GM12878 (cell line): ENCODE measurements at regions not wholly inside any gene's neighbourhood (a gene's known extent, or its start where the extent isn't known, plus 50 kb on each side); places are given as distances from the start of the nearest gene placed in this dataset.

ENCODE experiments used
- ATAC-seq: fragments of 200-7000 bp; cut with Tn5 transposase; 3 replicates; pipeline ENCODE4 v1.9.1; 2020; ENCODE audit warnings: mild to moderate bottlenecking, moderate library complexity
- BruUV-seq: library from RNA; stranded (reverse); fragments of 400-500 nt; replicated peaks from 2 replicates; lab custom pipeline; 2021; lab: Mats Ljungman, UMichigan
- CTCF ChIA-PET: fragments of 300-600 bp; sonication (Branson Sonifier 250); formaldehyde crosslinking; extraction: SDS; loops from one replicate; lab custom pipeline; 2021; ENCODE audit warnings: inconsistent platforms; lab: Yijun Ruan, JAX
- POLR2A ChIA-PET: fragments of 350-600 bp; formaldehyde crosslinking; extraction: SDS; loops from one replicate; lab custom pipeline; 2021; ENCODE audit warnings: inconsistent platforms; lab: Charles Lee
- RAD21 ChIA-PET: fragments of 300-600 bp; sonication (Branson Sonifier 250); formaldehyde crosslinking; loops from one replicate; lab custom pipeline; 2023; ENCODE audit warnings: antibody characterized with exemption; ENCODE audit not compliant: unreplicated experiment; lab: Charles Lee
- SMC1A ChIA-PET: fragments of 300-600 bp; sonication (Branson Sonifier 250); formaldehyde crosslinking; loops from one replicate; lab custom pipeline; 2023; ENCODE audit not compliant: unreplicated experiment, uncharacterized antibody; lab: Charles Lee
- DNase-seq: peaks from one replicate; pipeline ENCODE4 v3.0.0-alpha.2; 2011; ENCODE audit warnings: low read depth, low spot score
- FAIRE-seq: peaks from 3 replicates; lab custom pipeline; 2011; peaks lifted over from hg19 to GRCh38; lab: Jason Lieb, UNC
- H2AFZ ChIP-seq: 2 replicates; pipeline ENCODE4 v1.6.0; 2011; ENCODE audit warnings: low read depth, low read length, control low read depth; ENCODE audit not compliant: control insufficient read depth
- H3K27ac ChIP-seq: 2 replicates; pipeline ENCODE4 v1.5.1; 2011; ENCODE audit warnings: control low read depth; ENCODE audit not compliant: control insufficient read depth, insufficient read depth
- H3K27me3 ChIP-seq, 2 experiments: replicated peaks in 1 of 2; 2 replicates each; pipeline versions ENCODE4 v1.6.0 to v1.6.1; 2011; ENCODE audit warnings: low read length in 1 of 2; ENCODE audit not compliant: control insufficient read depth in 2 of 2, insufficient read depth in 2 of 2
- H3K36me3 ChIP-seq, 2 experiments: 2 replicates each; pipeline ENCODE4 v1.5.1; 2011; ENCODE audit warnings: low read length in 1 of 2; ENCODE audit not compliant: control insufficient read depth in 2 of 2, insufficient read depth in 2 of 2
- H3K4me1 ChIP-seq: 2 replicates; pipeline ENCODE4 v1.6.1; 2011; ENCODE audit warnings: mild to moderate bottlenecking, low read length, moderate library complexity, mixed read lengths; ENCODE audit not compliant: control insufficient read depth, insufficient read depth
- H3K4me2 ChIP-seq: 2 replicates; pipeline ENCODE4 v1.6.0; 2011; ENCODE audit warnings: control low read depth; ENCODE audit not compliant: control insufficient read depth, insufficient read depth
- H3K4me3 ChIP-seq: fragments of 200-600 bp; sonication (generic); 2 replicates; pipeline ENCODE4 v1.5.1; 2016
- H3K79me2 ChIP-seq: 2 replicates; pipeline ENCODE4 v1.6.0; 2011; ENCODE audit warnings: low read length; ENCODE audit not compliant: control insufficient read depth, insufficient read depth
- H3K9ac ChIP-seq: 2 replicates; pipeline ENCODE4 v1.8.0; 2011; ENCODE audit warnings: low read length, control low read depth, mixed read lengths; ENCODE audit not compliant: control insufficient read depth, insufficient read depth
- H3K9me3 ChIP-seq: replicated peaks from 3 replicates; pipeline ENCODE4 v1.5.1; 2011; ENCODE audit warnings: mild to moderate bottlenecking, low read length; ENCODE audit not compliant: control insufficient read depth, insufficient read depth
- H4K20me1 ChIP-seq: 2 replicates; pipeline ENCODE4 v1.6.0; 2011; ENCODE audit not compliant: control insufficient read depth, insufficient read depth
- ATF3 ChIP-seq: IDR thresholded peaks from 2 replicates; pipeline ENCODE4 v1.6.1; 2011; ENCODE audit warnings: low read depth, mild to moderate bottlenecking, low read length, moderate library complexity, borderline replicate concordance; ENCODE audit errors: extremely low read depth
- BMI1 ChIP-seq: fragments of 450-650 bp; IDR thresholded peaks from 2 replicates; pipeline ENCODE4 v1.6.1; 2016; ENCODE audit warnings: mild to moderate bottlenecking, moderate library complexity, borderline replicate concordance
- CREM ChIP-seq: IDR thresholded peaks from 2 replicates; pipeline ENCODE4 v1.6.1; 2014; ENCODE audit warnings: antibody characterized with exemption, low read depth
- HDAC6 ChIP-seq: fragments of 200-600 bp; sonication (generic); IDR thresholded peaks from one replicate; pipeline ENCODE4 v1.8.0; 2017; ENCODE audit warnings: antibody characterized with exemption; ENCODE audit not compliant: unreplicated experiment
- IKZF1 ChIP-seq: fragments of 450-650 bp; conservative IDR thresholded peaks from 2 replicates; pipeline ENCODE4 v1.6.1; 2017; ENCODE audit warnings: antibody characterized with exemption, mild to moderate bottlenecking
- JUNB ChIP-seq: IDR thresholded peaks from 2 replicates; pipeline ENCODE4 v1.6.1; 2016; ENCODE audit warnings: antibody characterized with exemption, mild to moderate bottlenecking
- LARP7 ChIP-seq: fragments of 450-650 bp; IDR thresholded peaks from 2 replicates; pipeline ENCODE4 v1.6.1; 2017; ENCODE audit warnings: mild to moderate bottlenecking
- MLLT1 ChIP-seq: fragments of 450-650 bp; IDR thresholded peaks from 2 replicates; pipeline ENCODE4 v1.6.1; 2016; ENCODE audit warnings: mild to moderate bottlenecking
- NFYA ChIP-seq: IDR thresholded peaks from 2 replicates; pipeline ENCODE4 v1.6.1; 2011; ENCODE audit warnings: low read depth, mild to moderate bottlenecking, low read length, improper control_type of control experiment, borderline replicate concordance
- NRF1 ChIP-seq: conservative IDR thresholded peaks from 2 replicates; pipeline ENCODE4 v1.6.1; 2011; ENCODE audit warnings: mild to moderate bottlenecking, low read depth, low read length, improper control_type of control experiment
- USF2 ChIP-seq: IDR thresholded peaks from 2 replicates; pipeline ENCODE4 v1.6.1; 2011; ENCODE audit warnings: low read depth, low read length, improper control_type of control experiment, borderline replicate concordance
- YBX1 ChIP-seq: fragments of 450-650 bp; IDR thresholded peaks from 2 replicates; pipeline ENCODE4 v1.6.1; 2016; ENCODE audit warnings: antibody characterized with exemption
- ZNF217 ChIP-seq: fragments of 450-650 bp; IDR thresholded peaks from 2 replicates; pipeline ENCODE4 v1.6.1; 2017; ENCODE audit warnings: antibody characterized with exemption, mild to moderate bottlenecking
- WGBS: methylation state at CpG from one replicate; pipeline ENCODE4 v1.1.6; 2016; ENCODE audit warnings: low lambda C conversion rate; ENCODE audit not compliant: insufficient replicate concordance, insufficient coverage; ENCODE audit errors: missing lambda C conversion rate; 5-methylcytosine and 5-hydroxymethylcytosine counted together
- in situ Hi-C: fragments of 300-500 bp; cut with MboI; formaldehyde crosslinking; loops from 9 replicates; pipeline ENCODE4 v1.14.3; 2018; ENCODE audit warnings: mixed read lengths
- intact Hi-C: fragments of 100-400 bp; cut with micrococcal nuclease; formaldehyde crosslinking; loops from one replicate; pipeline ENCODE4 v1.14.2; 2022; ENCODE audit not compliant: unreplicated experiment
- TF ChIP-seq, protein P1 (sequence below): fragments of 450-650 bp; IDR thresholded peaks from 2 replicates; pipeline ENCODE4 v1.6.1; 2017; ENCODE audit warnings: mild to moderate bottlenecking
- TF ChIP-seq, protein P2 (sequence below): IDR thresholded peaks from 2 replicates; pipeline ENCODE4 v1.6.1; 2012; ENCODE audit warnings: mild to moderate bottlenecking, low read depth, low read length

GRCh38 chr6:100998111-100998510, 117.0 kb upstream of the ASCC3 start:
- no peaks in the 10 kb centered on the region for H3K4me1 ChIP-seq
- RAD21 ChIA-PET = no interaction called here
- 3% methylated on average over 3 of the region's 3 CpGs for WGBS
- TF ChIP-seq NRF1 (no peak), JUNB (no peak), ATF3 (no peak), BMI1 (no peak), ZNF217 (no peak), CREM (no peak), NFYA (no peak), MLLT1 (no peak), HDAC6 (no peak), IKZF1 (no peak), LARP7 (no peak), USF2 (no peak), YBX1 (no peak)
- TF ChIP-seq, protein P1, sequence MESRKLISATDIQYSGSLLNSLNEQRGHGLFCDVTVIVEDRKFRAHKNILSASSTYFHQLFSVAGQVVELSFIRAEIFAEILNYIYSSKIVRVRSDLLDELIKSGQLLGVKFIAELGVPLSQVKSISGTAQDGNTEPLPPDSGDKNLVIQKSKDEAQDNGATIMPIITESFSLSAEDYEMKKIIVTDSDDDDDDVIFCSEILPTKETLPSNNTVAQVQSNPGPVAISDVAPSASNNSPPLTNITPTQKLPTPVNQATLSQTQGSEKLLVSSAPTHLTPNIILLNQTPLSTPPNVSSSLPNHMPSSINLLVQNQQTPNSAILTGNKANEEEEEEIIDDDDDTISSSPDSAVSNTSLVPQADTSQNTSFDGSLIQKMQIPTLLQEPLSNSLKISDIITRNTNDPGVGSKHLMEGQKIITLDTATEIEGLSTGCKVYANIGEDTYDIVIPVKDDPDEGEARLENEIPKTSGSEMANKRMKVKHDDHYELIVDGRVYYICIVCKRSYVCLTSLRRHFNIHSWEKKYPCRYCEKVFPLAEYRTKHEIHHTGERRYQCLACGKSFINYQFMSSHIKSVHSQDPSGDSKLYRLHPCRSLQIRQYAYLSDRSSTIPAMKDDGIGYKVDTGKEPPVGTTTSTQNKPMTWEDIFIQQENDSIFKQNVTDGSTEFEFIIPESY = no peak
- TF ChIP-seq, protein P2, sequence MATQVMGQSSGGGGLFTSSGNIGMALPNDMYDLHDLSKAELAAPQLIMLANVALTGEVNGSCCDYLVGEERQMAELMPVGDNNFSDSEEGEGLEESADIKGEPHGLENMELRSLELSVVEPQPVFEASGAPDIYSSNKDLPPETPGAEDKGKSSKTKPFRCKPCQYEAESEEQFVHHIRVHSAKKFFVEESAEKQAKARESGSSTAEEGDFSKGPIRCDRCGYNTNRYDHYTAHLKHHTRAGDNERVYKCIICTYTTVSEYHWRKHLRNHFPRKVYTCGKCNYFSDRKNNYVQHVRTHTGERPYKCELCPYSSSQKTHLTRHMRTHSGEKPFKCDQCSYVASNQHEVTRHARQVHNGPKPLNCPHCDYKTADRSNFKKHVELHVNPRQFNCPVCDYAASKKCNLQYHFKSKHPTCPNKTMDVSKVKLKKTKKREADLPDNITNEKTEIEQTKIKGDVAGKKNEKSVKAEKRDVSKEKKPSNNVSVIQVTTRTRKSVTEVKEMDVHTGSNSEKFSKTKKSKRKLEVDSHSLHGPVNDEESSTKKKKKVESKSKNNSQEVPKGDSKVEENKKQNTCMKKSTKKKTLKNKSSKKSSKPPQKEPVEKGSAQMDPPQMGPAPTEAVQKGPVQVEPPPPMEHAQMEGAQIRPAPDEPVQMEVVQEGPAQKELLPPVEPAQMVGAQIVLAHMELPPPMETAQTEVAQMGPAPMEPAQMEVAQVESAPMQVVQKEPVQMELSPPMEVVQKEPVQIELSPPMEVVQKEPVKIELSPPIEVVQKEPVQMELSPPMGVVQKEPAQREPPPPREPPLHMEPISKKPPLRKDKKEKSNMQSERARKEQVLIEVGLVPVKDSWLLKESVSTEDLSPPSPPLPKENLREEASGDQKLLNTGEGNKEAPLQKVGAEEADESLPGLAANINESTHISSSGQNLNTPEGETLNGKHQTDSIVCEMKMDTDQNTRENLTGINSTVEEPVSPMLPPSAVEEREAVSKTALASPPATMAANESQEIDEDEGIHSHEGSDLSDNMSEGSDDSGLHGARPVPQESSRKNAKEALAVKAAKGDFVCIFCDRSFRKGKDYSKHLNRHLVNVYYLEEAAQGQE = no peak

More at GRCh38 chr6:100998111-100998510, 117.0 kb upstream of the ASCC3 start:
- DNase-seq (no peak), FAIRE-seq (no peak), ATAC-seq (no peak)
- Histone ChIP-seq H3K4me2 (no peak overlapping the region), H3K36me3 (no peaks in the 10 kb centered on the region), H3K9ac (no peak overlapping the region), H3K27me3 (no peaks in the 10 kb centered on the region), H4K20me1 (no peaks in the 10 kb centered on the region), H3K79me2 (no peaks in the 10 kb centered on the region), H2AFZ (no peak overlapping the region), H3K9me3 (no peaks in the 10 kb centered on the region), H3K27ac (no peak overlapping the region), H3K4me3 (no peak overlapping the region)
- POLR2A ChIA-PET = no interaction called here
- SMC1A ChIA-PET = no interaction called here
- in situ Hi-C loops = no loop called here
- intact Hi-C loops = no loop called here
- BruUV-seq = no TSS peak
- CTCF ChIA-PET = no interaction called here
